Gastroesophageal sphincter (tissue), 4 donors: ENCODE measurements at regions not wholly inside any gene's neighbourhood (a gene's known extent, or its start where the extent isn't known, plus 50 kb on each side); places are given as distances from the start of the nearest gene placed in this dataset.

Source experiments
- ATAC-seq: fragments of 150-250 bp; one replicate; pipeline ENCODE4 v1.9.1; 2016; ENCODE audit warnings: mild to moderate bottlenecking, moderate library complexity
- H3K27ac ChIP-seq, 4 donors: fragments of 200-600 bp; sonication (generic) in 3 of 4; 1 replicate in 3 of 4; 2 replicates in 1 of 4; pipeline ENCODE4 v1.5.1; 2016 to 2019
- H3K27me3 ChIP-seq: fragments of 200-600 bp; sonication (generic); one replicate; pipeline ENCODE4 v1.5.1; 2019
- H3K36me3 ChIP-seq, 2 donors: fragments of 200-600 bp; sonication (generic); one replicate each; pipeline ENCODE4 v1.5.1; 2019; ENCODE audit warnings: control low read depth in 1 of 2
- H3K4me1 ChIP-seq, 3 donors: fragments of 200-600 bp; sonication (generic); 1 replicate in 2 of 3; 2 replicates in 1 of 3; pipeline ENCODE4 v1.5.1; 2016 to 2019; ENCODE audit warnings: control low read depth in 2 of 3
- H3K4me3 ChIP-seq, 2 donors: fragments of 200-600 bp; sonication (generic); one replicate each; pipeline ENCODE4 v1.5.1; 2019; ENCODE audit warnings: mild to moderate bottlenecking in 1 of 2, moderate library complexity in 1 of 2
- H3K9me3 ChIP-seq, 3 donors: fragments of 200-600 bp; sonication (generic); one replicate each; pipeline ENCODE4 v1.5.1; 2017 to 2019; ENCODE audit warnings: control low read depth in 2 of 3
- EP300 ChIP-seq: sonication (generic); formaldehyde crosslinking; IDR thresholded peaks from one replicate; pipeline ENCODE4 v1.6.1; 2017; ENCODE audit warnings: antibody characterized with exemption, mild to moderate bottlenecking
- POLR2A ChIP-seq, 2 donors: fragments of 450-650 bp; IDR thresholded peaks; one replicate each; pipeline ENCODE4 v1.6.1; 2017; ENCODE audit warnings: antibody characterized with exemption in 2 of 2, mild to moderate bottlenecking in 2 of 2, moderate library complexity in 1 of 2
- POLR2AphosphoS5 ChIP-seq: sonication (generic); formaldehyde crosslinking; IDR thresholded peaks from one replicate; pipeline ENCODE4 v1.6.1; 2017; ENCODE audit warnings: antibody characterized with exemption
- WGBS, 2 donors: methylation state at CpG; one replicate each; pipeline ENCODE4 v1.1.5; 2018; ENCODE audit warnings: low coverage in 1 of 2; 5-methylcytosine and 5-hydroxymethylcytosine counted together
- TF ChIP-seq, protein P1 (sequence below), 4 experiments: fragments of 200-600 bp in 2 of 4; fragments of 450-650 bp in 2 of 4; sonication (generic) in 1 of 4; IDR thresholded peaks; one replicate each; pipeline ENCODE4 v1.5.1; 2017 to 2019; ENCODE audit warnings: antibody characterized with exemption in 4 of 4, mild to moderate bottlenecking in 2 of 4, moderate library complexity in 2 of 4

DNA sequence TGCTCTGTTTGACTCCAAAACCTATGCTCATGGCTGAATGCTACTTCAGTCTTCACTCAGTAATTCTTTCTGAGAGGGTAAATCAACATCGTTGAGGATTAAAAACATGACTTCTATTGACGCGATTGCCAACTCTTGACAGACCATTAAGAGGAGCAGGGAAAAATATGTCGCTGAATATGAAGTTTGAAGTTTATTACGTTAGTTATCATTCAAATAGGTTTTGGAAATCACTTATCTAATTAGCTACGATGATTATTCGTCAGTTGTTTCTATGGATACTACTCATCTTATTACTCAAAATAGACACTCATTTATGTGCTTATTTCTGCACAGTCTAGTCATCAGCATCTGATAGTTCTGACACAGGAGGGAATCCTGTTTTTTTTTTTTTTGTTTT, 279.2 kb upstream of the TBL1XR1 start:
- no peaks in the 10 kb centered on the region for H3K9me3 ChIP-seq
- no peak overlapping the region for H3K27ac ChIP-seq
- H3K4me1 ChIP-seq = peaks cover 11 to 34% (median 12%) of the 10 kb centered on the region in 3 donors
- no peaks in the 10 kb centered on the region for H3K36me3 ChIP-seq
- TF ChIP-seq EP300 (no peak), POLR2AphosphoS5 (no peak), POLR2A (IDR thresholded peaks at IDR 0.05) (no peak)
- TF ChIP-seq, protein P1, sequence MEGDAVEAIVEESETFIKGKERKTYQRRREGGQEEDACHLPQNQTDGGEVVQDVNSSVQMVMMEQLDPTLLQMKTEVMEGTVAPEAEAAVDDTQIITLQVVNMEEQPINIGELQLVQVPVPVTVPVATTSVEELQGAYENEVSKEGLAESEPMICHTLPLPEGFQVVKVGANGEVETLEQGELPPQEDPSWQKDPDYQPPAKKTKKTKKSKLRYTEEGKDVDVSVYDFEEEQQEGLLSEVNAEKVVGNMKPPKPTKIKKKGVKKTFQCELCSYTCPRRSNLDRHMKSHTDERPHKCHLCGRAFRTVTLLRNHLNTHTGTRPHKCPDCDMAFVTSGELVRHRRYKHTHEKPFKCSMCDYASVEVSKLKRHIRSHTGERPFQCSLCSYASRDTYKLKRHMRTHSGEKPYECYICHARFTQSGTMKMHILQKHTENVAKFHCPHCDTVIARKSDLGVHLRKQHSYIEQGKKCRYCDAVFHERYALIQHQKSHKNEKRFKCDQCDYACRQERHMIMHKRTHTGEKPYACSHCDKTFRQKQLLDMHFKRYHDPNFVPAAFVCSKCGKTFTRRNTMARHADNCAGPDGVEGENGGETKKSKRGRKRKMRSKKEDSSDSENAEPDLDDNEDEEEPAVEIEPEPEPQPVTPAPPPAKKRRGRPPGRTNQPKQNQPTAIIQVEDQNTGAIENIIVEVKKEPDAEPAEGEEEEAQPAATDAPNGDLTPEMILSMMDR (IDR thresholded peaks at IDR 0.05) = no peak
- ATAC-seq = no peak
- no peak overlapping the region for H3K4me3 ChIP-seq
- 87 to 96% methylated on average over 7 of the region's 7 CpGs for WGBS, 2 donors
- H3K27me3 ChIP-seq = no peaks in the 10 kb centered on the region

DNA sequence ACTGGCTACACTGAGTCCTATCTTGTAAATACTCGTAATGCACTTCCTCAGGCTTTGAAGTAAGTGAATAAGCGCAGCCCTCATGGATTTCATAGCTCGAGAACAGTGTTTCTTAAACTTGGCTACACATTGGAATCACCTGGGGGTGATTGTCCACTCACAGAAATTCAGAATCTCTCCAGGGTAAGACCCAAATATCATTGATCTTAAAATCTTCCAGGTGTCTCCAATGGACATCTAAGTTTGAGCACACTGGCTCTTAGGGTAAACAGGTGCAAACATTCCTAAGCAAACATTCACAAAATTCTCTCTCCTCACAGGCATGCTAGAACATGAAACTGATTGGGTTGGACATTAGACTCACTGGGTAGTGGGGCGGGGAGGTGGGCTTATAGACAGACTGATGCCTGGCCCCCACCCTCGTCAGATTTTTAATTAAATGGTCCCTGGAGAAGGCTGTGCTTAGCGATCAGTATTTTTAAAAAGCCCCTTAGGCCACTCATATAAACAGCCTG, 279.7 kb upstream of the TBL1XR1 start:
- H3K4me1 ChIP-seq = peaks cover 11 to 39% (median 12%) of the 10 kb centered on the region in 3 donors
- H3K27ac ChIP-seq = peak overlapping the region in 2 of 4 donors; percentile 78 to 84
- TF ChIP-seq EP300 = no peak
- TF ChIP-seq, protein P1 (IDR thresholded peaks at IDR 0.05) = no peak
- TF ChIP-seq POLR2A (IDR thresholded peaks at IDR 0.05) = no peak
- no peak for TF ChIP-seq POLR2AphosphoS5
- 97 to 100% methylated on average over 2 to 6 of the region's 6 CpGs for WGBS, 2 donors
- H3K36me3 ChIP-seq = no peaks in the 10 kb centered on the region
- no peaks in the 10 kb centered on the region for H3K27me3 ChIP-seq
- H3K4me3 ChIP-seq = no peak overlapping the region
- no peak for ATAC-seq
- no peaks in the 10 kb centered on the region for H3K9me3 ChIP-seq

DNA sequence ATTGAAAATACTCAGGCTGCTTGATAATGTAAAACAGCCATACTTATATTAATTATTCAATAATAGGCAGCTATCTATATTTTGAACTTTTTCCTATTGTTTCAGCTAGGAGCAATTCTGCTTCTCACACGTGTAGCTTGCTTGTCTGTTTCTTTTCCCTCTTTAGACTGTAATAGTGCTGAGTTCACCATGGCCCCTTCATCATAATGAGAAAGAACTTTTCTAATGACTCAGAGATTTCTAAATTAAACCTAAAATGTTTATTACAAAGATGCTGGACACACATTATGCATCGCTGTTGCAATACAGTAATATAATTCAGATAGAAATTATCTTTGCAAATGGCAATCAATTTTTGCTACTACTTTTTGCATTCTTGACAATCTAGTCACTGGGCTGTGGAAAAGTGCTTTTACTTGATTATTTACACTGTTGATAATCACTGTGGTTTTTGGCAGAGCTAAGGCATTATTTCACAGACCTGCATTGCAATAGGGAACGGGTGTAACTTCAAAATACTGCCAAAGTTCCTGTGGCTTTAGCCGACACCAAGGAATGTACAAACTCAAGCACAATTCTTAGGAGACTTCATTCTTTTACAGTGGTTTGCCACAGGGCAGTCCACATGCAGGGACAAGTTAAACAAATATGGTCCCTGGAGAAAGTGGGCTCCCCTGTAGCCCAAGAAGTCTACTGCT, 281.0 kb upstream of the TBL1XR1 start:
- peak overlapping the region; percentile 78 to 88 (median 84) for H3K27ac ChIP-seq
- WGBS, 2 donors = 9 to 11% methylated on average over 4 of the region's 4 CpGs

DNA sequence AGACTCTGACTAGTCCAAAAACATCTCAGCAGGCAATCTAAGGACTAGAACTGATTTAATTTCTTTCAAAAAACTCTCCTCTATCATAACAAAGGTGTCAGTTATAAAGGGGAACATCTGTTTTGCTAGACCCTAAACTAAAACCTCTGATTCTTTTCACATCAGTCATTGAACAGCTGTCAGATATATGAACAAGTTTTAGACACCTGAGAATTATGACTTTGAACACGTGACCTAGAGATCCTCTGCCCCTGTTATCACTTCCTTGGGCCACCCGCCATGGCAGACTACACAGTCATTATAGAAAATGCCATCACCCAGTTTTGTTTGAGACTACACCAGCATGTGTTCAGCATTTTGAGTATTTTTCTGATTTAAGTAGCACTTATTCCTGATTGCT, 282.3 kb upstream of the TBL1XR1 start:
- 100% methylated on average over 2 of the region's 2 CpGs for WGBS, 2 donors
- no peaks in the 10 kb centered on the region for H3K27me3 ChIP-seq
- H3K27ac ChIP-seq = peak overlapping the region; percentile 31 to 88 (median 81)

More for the DNA sequence above, 281.0 kb upstream of the TBL1XR1 start:
- Histone ChIP-seq H3K27me3 (no peaks in the 10 kb centered on the region), H3K36me3 (no peaks in the 10 kb centered on the region), H3K4me1 (peaks cover 11 to 48% (median 12%) of the 10 kb centered on the region in 3 donors), H3K4me3 (no peak overlapping the region), H3K9me3 (no peaks in the 10 kb centered on the region)
- TF ChIP-seq POLR2AphosphoS5 = peak; percentile 95
- TF ChIP-seq EP300 = no peak
- TF ChIP-seq, protein P1 (IDR thresholded peaks at IDR 0.05) = no peak
- no peak for TF ChIP-seq POLR2A (IDR thresholded peaks at IDR 0.05)
- ATAC-seq = peak; percentile 90

More for the DNA sequence above, 282.3 kb upstream of the TBL1XR1 start:
- Histone ChIP-seq H3K9me3 (no peaks in the 10 kb centered on the region), H3K36me3 (no peaks in the 10 kb centered on the region), H3K4me3 (no peak overlapping the region), H3K4me1 (peaks cover 11 to 48% (median 12%) of the 10 kb centered on the region in 3 donors)
- TF ChIP-seq EP300 = no peak
- TF ChIP-seq POLR2AphosphoS5 = no peak
- TF ChIP-seq POLR2A (IDR thresholded peaks at IDR 0.05) = no peak
- TF ChIP-seq, protein P1 (IDR thresholded peaks at IDR 0.05) = no peak
- ATAC-seq = no peak
